GM19455 (cell line): ENCODE measurements at regions not wholly inside any gene's neighbourhood (a gene's known extent, or its start where the extent isn't known, plus 50 kb on each side); places are given as distances from the start of the nearest gene placed in this dataset.

ENCODE experiments used
- ATAC-seq: cut with Tn5 transposase; IDR thresholded peaks from one replicate; pipeline ENCODE4 v1.9.1; 2021; ENCODE audit not compliant: unreplicated experiment

DNA sequence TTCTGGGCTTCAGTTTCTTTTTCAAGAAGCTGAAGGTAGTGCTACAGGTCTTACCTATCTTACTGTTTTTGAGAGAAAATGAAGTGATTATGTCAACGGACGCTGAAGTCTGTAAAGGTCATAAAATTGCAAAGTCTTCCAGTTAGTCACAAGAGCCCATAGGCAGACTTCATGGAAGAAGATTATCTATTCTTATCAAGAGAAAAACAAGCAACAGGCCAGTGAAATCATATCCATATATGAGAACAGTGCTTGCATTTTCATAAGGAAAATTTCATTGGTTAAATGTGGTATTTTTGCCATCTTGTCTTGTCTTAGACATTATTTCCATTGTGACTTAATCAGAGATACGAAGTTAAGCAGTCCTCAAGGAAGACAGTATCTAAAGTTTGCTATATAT, 412.7 kb upstream of the SEL1L start:
- no peak for ATAC-seq

DNA sequence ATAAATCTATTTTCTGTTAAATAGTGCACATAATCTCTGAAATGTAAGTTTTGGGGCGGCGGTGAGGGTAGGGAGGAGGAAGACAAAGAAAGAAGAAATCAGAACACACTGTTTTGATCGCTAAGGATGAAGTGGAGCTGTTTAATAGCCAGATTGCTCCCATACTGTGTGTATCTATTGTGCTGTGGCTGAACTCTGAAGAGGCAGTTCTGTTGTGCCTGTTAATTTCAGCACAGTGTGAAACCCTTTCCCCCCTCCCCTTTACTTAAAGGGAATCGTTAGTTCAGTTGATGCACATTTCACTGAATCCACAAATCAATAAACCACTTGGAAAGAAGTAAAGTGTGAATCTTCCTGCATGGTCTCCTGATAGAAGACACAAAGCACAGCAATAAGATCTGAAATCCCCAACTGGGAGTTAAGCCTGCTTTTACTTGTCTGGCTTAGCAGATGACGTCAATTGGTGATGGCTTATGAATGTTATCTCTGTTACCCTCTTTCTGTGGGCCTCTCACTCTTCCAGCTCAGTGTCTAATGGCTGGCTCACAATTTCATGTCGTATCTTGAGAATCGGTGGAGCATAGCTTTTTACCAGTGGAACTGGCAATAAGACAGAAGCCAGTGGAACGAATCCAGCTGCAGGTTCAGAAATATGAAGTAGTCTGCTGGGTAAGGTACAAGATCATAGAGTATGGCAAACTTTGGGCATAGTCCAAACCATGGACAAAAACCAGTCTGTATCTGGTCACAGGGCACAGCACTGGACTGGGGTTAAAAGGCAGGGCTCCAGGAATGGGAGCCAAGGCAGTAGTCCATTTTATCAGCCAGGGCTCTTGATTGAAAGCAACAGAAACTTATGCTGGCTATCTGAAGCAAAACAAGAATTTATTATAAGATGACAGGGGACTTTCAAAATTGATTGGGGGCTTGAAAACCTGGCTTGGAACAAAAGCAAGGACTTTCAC, 413.5 kb upstream of the SEL1L start:
- ATAC-seq, result no peak

DNA sequence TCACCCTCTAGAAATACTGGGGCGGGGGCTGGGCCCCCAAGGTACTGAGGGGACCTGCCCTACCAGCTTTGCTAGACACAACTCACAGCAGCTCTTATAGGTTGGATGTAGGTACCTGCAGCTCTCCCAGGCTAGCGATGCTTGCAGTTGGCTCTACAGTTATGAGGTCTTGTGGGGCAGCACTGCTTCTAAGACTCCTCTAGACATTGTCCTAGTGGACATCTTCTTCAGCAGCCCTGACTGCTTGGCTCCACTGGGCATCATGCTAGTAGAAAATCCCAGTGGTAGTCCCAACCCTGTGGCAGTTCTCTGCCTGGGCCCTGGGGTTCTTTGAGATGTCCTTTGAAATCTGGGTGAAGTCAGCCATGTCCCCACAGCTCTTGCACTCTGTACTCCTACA, 419.3 kb upstream of the SEL1L start:
- no peak for ATAC-seq

DNA sequence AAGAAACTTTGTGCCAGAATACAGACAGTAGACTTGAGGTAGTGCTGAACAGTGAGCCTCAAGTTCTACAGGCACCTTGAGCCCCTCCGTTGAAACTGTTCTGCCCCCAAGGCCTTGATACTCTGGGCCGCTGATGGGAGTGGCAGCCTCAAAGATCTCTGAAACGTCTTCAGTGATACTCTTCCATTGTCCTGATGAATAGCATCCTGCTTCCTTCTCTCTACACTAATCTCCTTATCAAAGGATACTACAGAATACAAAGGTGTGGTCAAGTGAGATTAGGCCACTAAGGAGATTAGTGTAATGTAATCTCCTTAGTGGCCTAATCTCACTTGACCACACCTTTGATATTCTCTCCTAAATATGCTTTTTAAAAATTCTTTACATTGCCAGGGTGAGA, 419.8 kb upstream of the SEL1L start:
- ATAC-seq, result no peak

DNA sequence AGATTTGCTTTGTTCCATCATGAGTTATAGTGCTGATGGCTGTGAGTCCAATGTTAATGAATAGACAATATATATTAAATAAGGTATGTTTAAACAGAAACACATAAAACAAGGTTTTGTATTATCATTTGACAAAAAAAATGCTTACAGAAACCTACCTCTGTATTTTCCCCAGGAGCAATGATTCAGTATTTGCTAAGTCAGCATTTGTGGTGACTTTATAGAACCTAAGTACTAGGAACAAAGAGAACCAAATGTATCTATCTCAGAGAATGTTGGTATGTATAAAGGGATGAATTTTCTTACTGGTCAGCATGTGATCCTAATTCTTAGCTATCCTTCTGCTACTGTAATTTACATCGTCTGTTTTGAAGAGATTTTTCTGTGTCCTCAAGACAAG, 421.5 kb upstream of the SEL1L start:
- no peak for ATAC-seq

DNA sequence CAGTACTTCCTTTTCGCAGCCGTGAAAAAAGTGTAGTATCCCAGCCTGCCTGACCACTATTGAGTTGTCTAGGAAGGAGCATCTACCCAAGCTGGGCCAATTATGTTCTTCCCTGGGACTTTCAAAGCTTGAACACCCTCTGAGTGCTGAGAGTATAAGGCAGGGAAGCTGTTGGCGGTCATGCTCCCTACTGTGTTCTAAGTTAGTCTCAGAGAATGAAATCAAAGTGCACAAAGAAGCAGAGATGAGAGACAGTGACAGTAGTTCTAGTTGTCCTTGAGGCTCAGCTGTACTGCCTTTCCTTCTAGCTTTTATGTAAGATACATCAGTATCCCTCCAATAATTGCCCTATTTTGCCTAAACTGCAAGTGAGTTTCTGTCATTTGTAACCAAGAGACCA, 427.1 kb upstream of the SEL1L start:
- ATAC-seq, result no peak

DNA sequence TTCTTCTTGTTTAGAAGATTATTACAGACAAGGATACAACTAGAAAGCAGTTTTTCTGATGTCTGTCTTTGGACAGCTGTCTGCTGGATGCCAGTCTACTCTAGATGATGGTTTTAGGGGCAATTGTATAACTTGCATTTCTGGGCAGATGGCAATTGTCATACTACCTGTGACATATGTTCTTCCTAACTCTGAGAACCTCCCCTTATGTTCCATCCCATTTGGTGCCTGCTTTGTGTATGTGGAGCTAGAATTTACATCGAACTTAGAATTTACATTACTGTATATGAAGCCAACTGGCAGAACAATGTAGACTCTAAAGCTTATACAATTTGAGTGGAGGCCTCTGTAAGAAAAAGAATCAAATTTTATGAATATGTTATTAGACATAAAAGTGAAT, 430.2 kb upstream of the SEL1L start:
- no peak for ATAC-seq

DNA sequence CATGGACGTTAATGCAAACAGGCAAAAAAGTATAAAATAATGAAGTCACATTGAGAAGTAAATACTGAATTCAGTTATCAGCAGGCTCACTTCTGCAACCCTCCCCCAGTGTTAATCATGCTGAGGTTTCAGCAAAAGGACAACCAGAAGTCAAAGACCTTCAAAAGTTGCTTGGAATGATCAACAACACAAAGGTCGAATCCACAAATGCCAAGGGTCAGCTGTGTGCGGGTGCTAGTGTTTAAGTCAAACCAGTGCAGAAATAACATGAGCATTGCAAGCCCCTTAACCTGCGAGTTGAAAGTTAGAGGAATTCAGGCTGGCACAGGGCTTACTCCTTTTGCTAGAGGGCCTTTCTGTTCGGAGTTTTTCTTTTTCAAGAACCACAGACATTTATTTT, 436.7 kb upstream of the SEL1L start:
- no peak for ATAC-seq

DNA sequence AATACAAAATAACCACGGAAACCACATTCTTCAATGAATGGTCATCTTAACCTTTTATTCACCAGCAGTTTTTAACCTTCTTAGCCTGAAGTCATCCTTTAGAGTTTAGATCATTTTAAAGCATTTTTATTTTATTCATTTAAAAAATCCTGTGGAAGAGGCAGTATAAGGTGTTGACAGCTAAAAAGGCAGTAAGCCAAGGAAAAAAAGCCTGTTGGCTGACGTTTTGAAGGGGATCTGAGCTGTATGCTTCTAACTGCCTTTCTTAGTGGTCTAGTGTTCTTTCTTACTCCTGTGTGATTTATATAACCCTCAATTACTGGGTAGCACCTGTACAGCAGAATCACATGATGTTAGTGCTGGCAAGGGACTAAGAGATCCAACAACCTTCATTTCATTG, 438.3 kb upstream of the SEL1L start:
- ATAC-seq, result no peak

DNA sequence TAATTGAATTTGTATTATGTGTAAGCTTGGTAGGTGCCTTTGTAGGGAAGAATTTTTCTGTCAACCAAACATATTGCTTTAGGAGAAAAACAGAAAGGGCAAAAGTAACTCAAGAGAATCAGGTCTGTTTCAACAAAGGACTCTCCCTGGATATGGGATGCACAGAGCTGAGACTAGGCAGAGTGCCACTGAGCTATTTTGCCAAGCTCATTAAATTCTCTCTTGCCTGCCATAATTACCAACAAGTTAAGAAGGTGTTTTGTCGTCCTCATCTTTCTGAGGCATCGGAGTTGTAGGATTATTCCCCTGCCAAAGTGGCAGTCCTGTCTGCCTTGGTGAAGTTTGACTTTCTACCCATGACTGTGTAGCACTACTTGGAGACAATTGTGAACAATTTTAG, 438.9 kb upstream of the SEL1L start:
- ATAC-seq, result no peak

DNA sequence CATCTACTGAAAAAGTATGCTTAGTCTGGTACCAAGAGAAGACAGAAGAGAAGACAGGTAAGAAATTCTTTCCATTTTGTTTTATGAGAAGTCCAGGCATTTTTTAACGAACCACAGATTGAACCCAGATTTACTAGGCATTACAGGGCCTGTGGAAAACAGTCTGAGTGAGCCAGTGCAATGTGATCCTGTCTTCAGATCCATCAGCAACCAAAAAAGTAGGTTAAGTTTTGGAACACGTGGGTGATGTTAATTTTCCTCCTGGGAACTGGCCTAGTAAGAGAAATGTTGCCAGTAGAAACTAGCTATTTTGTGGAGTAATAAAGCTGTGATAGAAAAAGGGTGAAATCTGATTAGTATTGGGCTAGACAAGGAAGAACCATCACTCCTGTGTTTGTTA, 440.9 kb upstream of the SEL1L start:
- ATAC-seq, result no peak

DNA sequence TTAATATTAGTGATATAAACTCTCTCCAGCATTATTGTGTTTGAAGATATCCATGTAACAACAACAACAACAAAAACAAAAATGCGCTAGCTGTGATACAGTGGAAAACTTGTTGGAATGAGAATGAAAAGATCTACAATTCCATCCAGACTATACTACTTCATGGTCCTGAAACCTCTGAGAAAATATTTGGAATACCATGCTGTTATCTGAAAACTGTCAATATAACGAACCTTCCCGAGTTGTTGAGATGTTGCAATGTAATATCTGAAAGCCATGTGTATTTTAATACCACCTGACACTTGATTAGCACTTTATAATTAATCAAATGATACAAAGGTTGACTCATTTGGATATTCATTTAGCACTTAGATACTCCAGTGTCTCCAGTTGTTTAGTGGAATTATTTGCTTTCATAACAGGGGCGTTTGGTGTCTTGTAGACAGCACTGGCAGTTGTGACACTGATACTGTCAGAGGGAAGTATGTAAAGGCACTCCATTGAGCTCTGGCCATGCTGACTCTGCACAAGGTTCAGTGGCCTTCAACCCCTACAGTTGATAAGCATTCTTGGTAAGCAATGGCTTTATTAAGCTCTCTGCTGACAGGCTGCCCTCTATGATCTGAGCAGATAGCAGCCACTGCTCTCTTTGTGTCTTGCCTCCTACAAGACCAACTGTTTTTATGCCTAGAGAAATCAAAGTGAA, 447.1 kb upstream of the SEL1L start:
- no peak for ATAC-seq

DNA sequence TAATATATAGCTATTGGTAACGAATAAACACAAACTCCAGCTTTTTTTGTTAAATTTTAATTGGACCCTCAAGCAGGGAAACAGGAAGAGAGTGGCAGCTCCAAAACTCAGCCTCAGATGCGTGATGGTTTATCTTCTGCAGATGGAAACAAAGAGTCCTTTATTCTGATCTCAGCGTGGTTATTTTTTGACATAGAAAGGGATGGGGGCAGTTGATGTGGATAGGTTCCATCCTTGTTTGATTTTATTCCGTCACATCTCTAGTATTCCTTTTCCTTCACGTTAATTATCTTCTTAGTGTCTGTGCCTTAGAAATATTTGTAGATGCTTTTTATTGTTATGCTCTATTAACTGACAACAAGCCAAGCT, 447.6 kb upstream of the SEL1L start:
- ATAC-seq, result no peak

DNA sequence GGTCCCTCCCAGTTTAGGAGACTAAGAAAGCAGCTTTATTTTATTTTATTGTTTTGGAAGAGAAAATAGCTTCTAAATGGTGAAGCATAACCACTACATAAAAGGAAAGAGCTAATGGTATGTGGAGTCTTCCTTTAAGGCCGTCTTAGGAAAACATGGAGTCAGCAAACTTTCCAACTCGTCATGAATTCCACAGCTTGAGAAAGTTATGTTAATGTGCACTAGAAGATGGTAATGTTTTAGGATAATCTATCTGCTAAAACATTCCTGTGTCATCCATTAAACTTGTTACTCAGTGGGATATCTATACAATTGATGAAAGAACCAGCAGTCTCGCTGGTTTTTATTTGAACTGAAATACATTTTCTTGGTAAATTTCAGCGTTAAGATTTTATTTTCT, 448.4 kb upstream of the SEL1L start:
- no peak for ATAC-seq

DNA sequence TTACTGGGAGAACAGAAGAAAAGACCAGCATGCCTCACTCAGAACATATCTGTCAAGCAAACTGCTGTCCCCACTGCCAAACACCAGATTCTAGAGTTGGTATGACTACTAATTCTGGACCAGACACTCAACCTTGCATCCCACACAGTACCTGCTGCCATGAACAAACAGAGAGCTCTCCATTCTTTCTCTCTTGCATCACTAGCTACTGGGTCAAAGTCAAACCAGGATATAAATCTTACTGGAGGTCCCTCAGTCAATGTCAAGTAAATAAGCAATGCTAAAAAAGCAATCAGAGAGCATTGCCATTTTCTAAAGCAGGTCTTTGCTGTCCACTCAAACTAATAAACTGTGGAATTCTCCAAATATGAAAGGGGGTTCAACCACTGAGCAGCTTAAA, 452.4 kb upstream of the SEL1L start:
- ATAC-seq, result no peak

DNA sequence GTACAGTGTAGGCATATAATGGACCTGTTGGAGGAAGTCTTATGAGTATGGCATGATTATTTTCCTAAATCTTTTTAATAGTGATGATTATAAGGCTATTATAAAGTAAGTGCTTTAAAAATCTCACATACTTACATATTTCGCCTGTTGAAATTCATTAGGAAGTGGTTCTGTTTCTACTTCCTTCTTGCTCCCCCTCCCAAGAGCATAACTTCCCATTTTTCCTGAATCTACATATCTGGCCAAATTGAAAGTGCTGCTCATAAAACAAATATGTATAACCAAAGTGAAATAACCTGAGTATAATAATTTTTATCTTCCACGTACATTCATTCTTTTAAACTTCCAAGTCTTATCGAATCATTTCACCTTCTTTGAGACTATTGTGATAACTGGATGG, 455.6 kb upstream of the SEL1L start:
- ATAC-seq, result no peak

DNA sequence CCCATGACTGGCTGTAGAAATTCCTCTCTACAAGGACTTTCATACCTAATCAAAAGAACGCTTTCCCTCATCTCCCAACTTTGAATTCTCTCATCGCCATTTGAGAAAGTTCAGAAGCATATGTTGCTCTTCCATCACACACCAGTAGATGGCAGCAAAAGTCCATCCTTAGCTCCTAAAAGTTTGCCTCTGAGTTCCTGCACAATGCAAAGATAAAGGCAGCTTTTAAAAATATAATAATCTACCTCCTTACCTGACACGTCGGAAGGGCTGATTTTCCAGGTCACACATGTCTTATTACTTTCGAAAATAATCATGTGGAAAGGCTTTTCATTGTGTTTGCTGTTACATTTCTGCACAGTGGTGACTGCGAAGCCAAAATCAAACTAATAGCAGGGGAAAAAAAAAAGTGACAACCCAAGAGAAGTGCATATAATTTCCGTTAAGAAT, 456.7 kb upstream of the SEL1L start:
- no peak for ATAC-seq

DNA sequence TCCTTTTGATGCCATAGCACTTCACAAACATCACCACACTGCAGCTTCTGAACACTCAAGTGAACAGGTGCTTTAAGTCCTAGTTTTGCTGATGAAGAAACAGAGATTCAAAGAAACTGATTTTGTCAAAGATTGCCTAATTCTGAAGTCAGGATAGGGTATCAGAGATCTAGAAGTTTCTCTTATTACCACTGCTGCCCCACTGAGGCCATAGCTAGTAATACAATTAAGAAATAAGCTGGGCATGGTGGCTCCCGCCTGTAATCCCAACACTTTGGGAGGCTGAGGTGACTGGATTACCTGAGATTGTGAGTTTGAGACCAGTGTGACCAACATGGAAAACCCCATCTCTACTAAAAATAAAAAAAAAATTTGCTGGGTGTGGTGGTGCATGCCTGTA, 458.3 kb upstream of the SEL1L start:
- ATAC-seq, result no peak

DNA sequence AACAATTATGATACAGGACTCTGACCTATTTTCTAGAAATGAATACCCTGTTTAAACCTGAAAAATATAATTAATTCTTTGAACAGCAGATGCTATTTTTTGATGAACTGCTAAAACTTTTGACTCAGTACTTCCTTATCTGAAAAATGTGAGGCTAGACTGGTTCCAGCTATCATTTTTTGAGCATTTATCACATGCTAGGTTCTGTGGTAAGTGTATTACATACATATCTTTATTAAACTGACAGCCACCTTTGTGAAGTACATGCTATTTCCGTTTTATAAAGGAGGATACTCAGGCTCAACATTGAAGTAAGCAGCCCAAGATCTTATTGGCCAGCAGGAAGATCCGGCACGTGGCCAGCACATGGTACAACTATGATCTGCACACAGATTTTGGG, 459.8 kb upstream of the SEL1L start:
- ATAC-seq, result no peak

DNA sequence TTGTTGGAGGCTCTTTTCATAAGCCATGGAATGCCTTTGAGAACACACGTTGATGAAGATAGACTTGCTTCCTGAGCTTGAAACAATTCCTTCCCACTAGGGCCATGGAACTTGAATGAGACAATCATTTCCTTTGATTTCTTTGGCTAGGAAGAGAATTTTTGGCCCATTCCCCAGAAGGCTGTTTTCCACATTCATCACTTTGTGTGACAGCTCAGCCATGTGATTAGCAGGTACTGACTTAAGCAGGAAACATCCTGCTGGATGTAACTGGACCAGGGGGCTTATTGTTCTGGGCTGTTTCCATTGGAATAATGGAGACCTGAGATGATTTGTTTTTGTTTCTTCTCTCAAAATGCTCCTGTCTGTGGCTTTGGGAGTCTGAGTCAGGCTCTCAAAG, 469.8 kb upstream of the SEL1L start:
- ATAC-seq, result no peak

DNA sequence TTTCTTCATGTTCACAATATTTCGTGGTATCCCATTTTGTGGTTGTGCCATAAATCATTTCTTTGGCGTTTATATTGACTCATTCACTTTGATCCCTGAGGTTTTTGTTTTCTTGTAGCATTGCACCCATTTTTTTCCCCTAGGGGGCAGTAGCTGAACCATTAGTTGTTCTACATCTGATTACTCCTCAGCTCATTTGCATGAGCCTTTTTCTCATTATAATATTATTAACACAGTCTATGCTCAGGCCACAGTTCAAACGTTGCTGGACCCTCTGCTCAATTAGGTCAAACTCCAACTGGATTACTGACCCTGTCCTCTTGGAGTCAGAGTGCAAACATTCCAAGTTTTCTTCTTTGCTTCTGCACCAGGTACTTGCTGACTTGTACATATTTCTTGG, 475.4 kb upstream of the SEL1L start:
- no peak for ATAC-seq

DNA sequence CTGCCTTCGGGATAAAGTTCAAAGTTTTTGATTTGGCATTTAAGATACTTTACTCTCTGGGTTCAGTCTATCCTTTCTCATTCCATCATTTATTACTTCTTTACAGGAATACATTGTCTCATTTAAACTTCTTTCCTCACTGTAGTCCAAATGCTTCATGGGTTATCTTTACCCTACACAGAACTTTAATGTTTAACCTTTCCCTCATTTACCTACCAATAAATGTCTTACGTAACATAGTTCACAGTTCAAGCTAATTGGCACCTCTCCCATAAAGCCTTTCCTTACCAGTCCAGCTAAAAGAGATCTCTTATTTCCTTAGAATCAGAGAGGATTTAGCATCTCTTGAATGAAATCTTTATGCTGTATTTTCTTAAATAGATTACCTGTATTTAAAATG, 476.3 kb upstream of the SEL1L start:
- no peak for ATAC-seq

DNA sequence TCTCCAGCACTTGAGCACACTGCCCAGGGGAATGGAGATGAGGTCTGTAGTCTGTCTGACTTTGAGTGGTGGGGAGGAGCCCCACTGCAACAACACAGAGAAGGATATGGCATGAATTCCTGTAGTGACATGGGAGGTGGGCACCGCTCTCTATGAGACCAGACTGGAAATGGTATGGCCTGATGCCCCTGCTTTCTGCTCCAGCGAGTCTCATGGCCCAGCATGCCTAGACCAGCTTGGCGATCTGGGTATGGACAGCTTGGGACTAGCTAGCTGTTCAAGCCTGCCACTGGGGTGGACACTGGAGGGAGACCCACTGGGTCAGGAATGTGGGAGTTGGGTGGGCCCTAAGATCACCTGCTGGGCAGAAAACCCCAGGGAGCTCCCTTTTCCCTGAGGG, 477.8 kb upstream of the SEL1L start:
- no peak for ATAC-seq
